ENCODE measurements at regions not wholly inside any gene's neighbourhood (a gene's known extent, or its start where the extent isn't known, plus 50 kb on each side); places are given as distances from the start of the nearest gene placed in this dataset.
"Not testable (repeated sequence)": the region's sequence is repeated elsewhere in the genome, so short reads cannot be mapped to it uniquely, and the experiment has no call there.

DNA sequence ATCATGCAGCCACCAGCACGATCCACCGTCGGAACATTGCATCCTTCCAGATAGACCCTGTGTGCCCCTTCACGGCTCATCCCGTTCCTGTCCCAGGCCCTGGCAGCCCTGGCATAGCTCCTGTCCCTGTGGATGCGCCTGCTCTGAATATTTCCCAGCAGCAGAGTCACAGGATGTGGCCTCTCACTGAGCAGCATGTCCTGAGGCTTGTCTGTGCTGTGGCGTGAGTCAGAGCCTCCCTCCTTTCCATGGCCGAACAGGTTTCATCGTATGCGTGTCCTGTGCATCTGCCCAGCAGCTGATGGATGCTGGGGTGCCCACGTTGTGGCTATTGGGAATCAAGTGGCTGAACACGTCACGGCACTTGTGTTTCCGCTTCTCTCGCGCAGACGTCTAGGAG is 4471.5 kb upstream of the TPTE start:
- intact Hi-C loops (cut with DNase I); H3K27me3 ChIP-seq (ENCODE audit: control insufficient read depth, insufficient read depth, low read length); H3K9ac ChIP-seq (ENCODE audit: low read length in 3 of 3); DNase-seq; FAIRE-seq; H3K36me3 ChIP-seq (ENCODE audit: control insufficient read depth in 2 of 3, insufficient read depth in 3 of 3, low read length in 3 of 3); H3K4me3 ChIP-seq (ENCODE audit: low read length in 3 of 3); H3K27ac ChIP-seq (ENCODE audit: low read depth in 2 of 2, low read length in 2 of 2); H3K4me1 ChIP-seq (ENCODE audit: control insufficient read depth in 2 of 3, insufficient read depth in 2 of 3, low read depth in 1 of 3, low read length in 3 of 3); H3K9me3 ChIP-seq (ENCODE audit: control insufficient read depth in 2 of 3, insufficient read depth in 1 of 3, low read length in 3 of 3): not testable (repeated sequence)

DNA sequence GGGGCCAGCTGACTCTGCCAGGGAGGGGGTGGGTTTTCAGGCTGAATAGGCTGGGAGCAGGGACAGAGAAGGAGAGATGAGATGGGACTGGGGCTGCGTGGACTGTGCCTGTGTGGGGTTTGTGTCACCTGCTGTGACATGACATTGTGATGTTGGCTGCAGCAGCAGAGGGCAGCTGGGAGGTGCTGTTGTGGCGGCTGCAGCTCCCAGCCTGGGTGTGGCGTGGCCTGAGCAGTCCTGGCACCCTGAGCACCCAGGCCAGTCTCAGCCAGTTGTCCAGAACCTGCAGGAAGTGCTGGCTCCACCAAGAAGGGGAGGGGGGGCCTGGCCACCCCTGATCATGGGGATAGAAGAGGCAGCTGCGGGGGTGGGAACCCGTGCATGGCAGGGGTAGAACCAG is 4469.3 kb upstream of the TPTE start:
- intact Hi-C loops (cut with DNase I); H3K4me3 ChIP-seq (ENCODE audit: low read length in 3 of 3); H3K27ac ChIP-seq (ENCODE audit: low read depth in 2 of 2, low read length in 2 of 2); H3K9ac ChIP-seq (ENCODE audit: low read length in 3 of 3); FAIRE-seq; DNase-seq; H3K36me3 ChIP-seq (ENCODE audit: control insufficient read depth in 2 of 3, insufficient read depth in 3 of 3, low read length in 3 of 3); H3K27me3 ChIP-seq (ENCODE audit: control insufficient read depth, insufficient read depth, low read length); H3K9me3 ChIP-seq (ENCODE audit: control insufficient read depth in 2 of 3, insufficient read depth in 1 of 3, low read length in 3 of 3); H3K4me1 ChIP-seq (ENCODE audit: control insufficient read depth in 2 of 3, insufficient read depth in 2 of 3, low read depth in 1 of 3, low read length in 3 of 3): not testable (repeated sequence)

DNA sequence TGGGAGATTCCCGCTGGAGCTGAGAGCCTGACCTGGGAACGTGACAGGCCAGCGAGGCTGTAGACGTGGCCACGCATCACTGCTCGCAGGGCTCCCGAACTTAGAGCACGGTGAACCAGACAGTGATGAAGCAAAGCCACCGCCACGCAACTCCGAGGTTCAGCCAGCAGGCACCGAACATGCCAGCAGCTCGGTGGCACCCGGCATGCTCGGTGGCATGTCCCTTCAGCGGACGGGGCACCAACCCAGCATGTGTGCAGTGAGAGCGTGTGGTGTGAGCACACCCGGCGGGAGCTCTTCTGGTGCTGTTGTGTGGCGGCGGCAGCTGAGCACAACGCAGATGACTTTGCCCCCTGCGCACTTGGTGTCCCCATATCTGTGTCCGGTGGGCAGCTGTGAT is 4468.2 kb upstream of the TPTE start:
- intact Hi-C loops (cut with DNase I); H3K4me3 ChIP-seq (ENCODE audit: low read length in 3 of 3); H3K36me3 ChIP-seq (ENCODE audit: control insufficient read depth in 2 of 3, insufficient read depth in 3 of 3, low read length in 3 of 3); H3K9me3 ChIP-seq (ENCODE audit: control insufficient read depth in 2 of 3, insufficient read depth in 1 of 3, low read length in 3 of 3); H3K27me3 ChIP-seq (ENCODE audit: control insufficient read depth, insufficient read depth, low read length); FAIRE-seq; H3K4me1 ChIP-seq (ENCODE audit: control insufficient read depth in 2 of 3, insufficient read depth in 2 of 3, low read depth in 1 of 3, low read length in 3 of 3); H3K27ac ChIP-seq (ENCODE audit: low read depth in 2 of 2, low read length in 2 of 2); DNase-seq; H3K9ac ChIP-seq (ENCODE audit: low read length in 3 of 3): not testable (repeated sequence)

DNA sequence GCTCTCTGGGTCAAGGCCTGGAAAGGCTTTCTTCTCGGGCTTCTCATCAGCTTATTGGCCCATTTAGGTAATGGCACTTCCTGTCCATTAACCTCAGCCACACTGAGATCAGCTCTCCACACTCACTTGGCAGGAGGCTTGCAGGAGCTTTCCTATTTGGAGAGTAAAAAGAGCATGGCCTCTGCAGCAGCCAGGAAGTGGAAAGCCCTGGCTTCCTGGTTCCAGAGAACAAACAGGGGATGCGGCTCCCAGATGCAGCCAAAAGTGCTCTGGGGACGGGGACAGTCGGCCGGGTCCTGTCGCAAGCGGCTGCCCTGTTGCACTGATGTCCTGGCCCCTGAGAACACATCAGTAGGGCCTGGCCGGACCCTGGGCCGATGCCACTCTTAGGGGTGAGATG is 4462.4 kb upstream of the TPTE start:
- H3K27ac ChIP-seq (ENCODE audit: low read depth in 2 of 2, low read length in 2 of 2); intact Hi-C loops (cut with DNase I); H3K36me3 ChIP-seq (ENCODE audit: control insufficient read depth in 2 of 3, insufficient read depth in 3 of 3, low read length in 3 of 3); FAIRE-seq; H3K4me1 ChIP-seq (ENCODE audit: control insufficient read depth in 2 of 3, insufficient read depth in 2 of 3, low read depth in 1 of 3, low read length in 3 of 3); H3K27me3 ChIP-seq (ENCODE audit: control insufficient read depth, insufficient read depth, low read length); DNase-seq; H3K9me3 ChIP-seq (ENCODE audit: control insufficient read depth in 2 of 3, insufficient read depth in 1 of 3, low read length in 3 of 3); H3K4me3 ChIP-seq (ENCODE audit: low read length in 3 of 3); H3K9ac ChIP-seq (ENCODE audit: low read length in 3 of 3): not testable (repeated sequence)

DNA sequence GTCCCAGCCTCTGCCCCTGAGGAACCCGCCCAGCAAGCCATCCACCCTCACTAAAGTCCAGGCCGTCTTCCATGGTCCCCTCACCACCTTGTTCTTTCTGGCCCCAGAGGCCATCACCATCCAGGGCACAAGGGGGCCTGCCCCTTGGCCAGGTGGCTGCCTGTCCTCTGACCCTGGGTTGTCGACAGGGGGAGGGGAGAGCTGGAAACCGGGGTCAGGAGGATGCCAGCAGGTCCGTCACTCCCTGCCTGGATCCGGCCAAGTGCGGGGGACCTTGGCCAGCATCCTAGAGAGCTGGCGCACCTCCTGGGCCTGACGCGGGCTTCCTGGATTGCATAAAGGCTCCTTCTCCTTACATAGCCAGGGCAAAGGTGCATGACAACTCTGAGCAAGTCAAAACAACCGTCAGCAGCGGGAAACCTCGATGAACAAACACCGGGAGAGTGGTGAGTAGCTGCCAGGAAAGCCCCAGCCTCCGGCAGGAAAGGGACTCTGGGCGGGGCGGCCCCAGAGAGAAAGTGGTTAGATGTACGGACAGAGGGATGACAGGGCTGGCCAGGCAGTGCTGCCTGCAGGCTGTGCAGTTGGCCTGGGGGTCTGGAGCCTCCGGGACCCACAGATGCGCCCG is 4461.2 kb upstream of the TPTE start:
- intact Hi-C loops (cut with DNase I); DNase-seq; H3K36me3 ChIP-seq (ENCODE audit: control insufficient read depth in 2 of 3, insufficient read depth in 3 of 3, low read length in 3 of 3); H3K4me1 ChIP-seq (ENCODE audit: control insufficient read depth in 2 of 3, insufficient read depth in 2 of 3, low read depth in 1 of 3, low read length in 3 of 3); FAIRE-seq; H3K4me3 ChIP-seq (ENCODE audit: low read length in 3 of 3); H3K9me3 ChIP-seq (ENCODE audit: control insufficient read depth in 2 of 3, insufficient read depth in 1 of 3, low read length in 3 of 3); H3K9ac ChIP-seq (ENCODE audit: low read length in 3 of 3); H3K27ac ChIP-seq (ENCODE audit: low read depth in 2 of 2, low read length in 2 of 2); H3K27me3 ChIP-seq (ENCODE audit: control insufficient read depth, insufficient read depth, low read length): not testable (repeated sequence)

DNA sequence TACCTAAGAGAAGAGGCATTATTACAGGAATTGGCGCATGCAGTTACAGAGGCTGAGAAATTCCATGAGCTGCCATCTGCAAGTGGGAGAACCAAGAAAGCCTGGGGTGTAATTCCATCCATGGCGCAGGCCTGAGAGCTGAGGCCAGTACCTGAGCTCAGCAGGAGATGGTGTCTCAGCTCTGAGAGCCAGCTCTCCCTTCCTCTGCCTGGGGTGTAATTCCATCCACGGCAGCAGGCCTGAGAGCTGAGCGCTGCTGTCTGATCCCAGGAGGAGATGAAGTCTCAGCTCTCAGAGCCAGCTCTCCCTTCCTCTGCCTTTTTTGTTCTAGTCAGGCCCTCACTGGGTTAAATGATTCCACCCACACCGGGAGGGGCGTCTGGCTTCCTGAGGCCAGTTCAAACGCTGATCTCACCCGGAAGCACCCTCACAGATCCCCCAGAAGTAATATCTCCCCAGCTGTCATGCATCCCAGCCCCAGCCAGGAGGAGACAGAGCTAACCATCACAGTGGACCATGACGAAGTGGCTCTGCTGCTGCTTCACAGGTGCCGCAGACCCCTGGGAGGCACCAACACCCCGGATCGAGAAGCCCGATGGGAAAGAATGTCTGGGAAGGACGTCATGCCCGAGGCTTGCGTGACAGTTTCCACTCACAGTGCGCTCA is 4454.9 kb upstream of the TPTE start:
- intact Hi-C loops (cut with DNase I); DNase-seq; FAIRE-seq: not testable (repeated sequence)

DNA sequence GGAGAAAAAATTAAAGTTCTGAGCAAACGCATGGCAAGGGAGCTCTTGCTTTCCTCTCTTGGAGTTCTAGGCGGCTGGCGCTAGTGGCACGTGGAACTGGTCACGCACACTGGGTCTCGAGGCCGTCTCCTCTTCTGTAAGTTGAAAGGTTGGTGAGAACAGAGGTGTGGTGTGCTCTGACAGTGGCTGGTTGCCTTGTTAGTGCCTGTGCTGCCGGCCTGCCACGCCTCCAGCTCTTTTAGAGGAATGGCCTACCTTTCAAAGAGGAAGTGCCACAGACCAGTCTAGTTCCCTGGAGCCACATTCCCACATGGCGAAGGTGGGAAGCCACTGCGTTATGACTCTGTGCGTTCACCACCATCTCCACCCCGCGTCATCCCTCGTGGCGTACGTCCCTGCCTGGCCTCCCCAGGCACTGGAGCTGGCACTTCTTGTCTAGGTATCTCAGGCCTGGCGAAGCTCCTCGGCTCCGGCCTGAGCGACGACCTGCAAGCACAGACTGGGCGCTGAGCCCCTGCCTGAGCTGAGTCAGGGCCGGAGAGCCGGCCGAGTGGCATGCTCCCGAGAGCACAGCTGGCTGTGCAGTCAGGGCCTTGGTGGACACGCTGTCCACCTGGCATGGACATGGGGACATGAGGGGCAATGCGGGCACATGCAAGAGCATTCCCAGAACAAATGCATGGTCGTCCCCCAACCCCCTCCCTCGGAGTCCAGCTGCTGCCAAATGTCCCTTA is 4453.1 kb upstream of the TPTE start:
- H3K4me1 ChIP-seq (ENCODE audit: control insufficient read depth in 2 of 3, insufficient read depth in 2 of 3, low read depth in 1 of 3, low read length in 3 of 3); H3K27me3 ChIP-seq (ENCODE audit: control insufficient read depth, insufficient read depth, low read length); FAIRE-seq; H3K4me3 ChIP-seq (ENCODE audit: low read length in 3 of 3); DNase-seq; H3K36me3 ChIP-seq (ENCODE audit: control insufficient read depth in 2 of 3, insufficient read depth in 3 of 3, low read length in 3 of 3); H3K27ac ChIP-seq (ENCODE audit: low read depth in 2 of 2, low read length in 2 of 2); intact Hi-C loops (cut with DNase I); H3K9ac ChIP-seq (ENCODE audit: low read length in 3 of 3); H3K9me3 ChIP-seq (ENCODE audit: control insufficient read depth in 2 of 3, insufficient read depth in 1 of 3, low read length in 3 of 3): not testable (repeated sequence)

More for the DNA sequence above, 4454.9 kb upstream of the TPTE start:
- H3K36me3 ChIP-seq (ENCODE audit: control insufficient read depth in 2 of 3, insufficient read depth in 3 of 3, low read length in 3 of 3); H3K27me3 ChIP-seq (ENCODE audit: control insufficient read depth, insufficient read depth, low read length); H3K4me1 ChIP-seq (ENCODE audit: control insufficient read depth in 2 of 3, insufficient read depth in 2 of 3, low read depth in 1 of 3, low read length in 3 of 3); H3K27ac ChIP-seq (ENCODE audit: low read depth in 2 of 2, low read length in 2 of 2); H3K9ac ChIP-seq (ENCODE audit: low read length in 3 of 3); H3K9me3 ChIP-seq (ENCODE audit: control insufficient read depth in 2 of 3, insufficient read depth in 1 of 3, low read length in 3 of 3); H3K4me3 ChIP-seq (ENCODE audit: low read length in 3 of 3): not testable (repeated sequence)

DNA sequence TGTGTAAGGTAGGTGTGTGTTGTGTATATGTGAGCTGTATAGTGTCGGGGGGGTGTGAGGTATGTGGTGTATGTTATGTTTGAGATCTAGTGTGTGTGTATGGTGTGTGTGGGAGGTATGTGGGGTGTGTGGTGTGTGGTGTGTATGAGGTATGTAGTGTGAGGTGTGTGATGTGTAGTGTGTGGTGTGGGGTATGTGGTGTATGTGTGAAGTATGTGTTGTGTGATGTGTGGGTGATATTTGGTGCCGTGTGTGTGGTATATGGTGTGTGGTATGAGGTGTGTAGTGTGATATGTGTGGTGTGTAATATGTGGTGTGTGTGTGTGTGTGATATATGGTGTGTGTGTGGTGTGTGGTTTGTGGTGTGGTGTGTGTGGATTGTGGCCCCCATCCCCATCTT is 4451.2 kb upstream of the TPTE start:
- H3K4me3 ChIP-seq (ENCODE audit: low read length in 3 of 3); H3K4me1 ChIP-seq (ENCODE audit: control insufficient read depth in 2 of 3, insufficient read depth in 2 of 3, low read depth in 1 of 3, low read length in 3 of 3); DNase-seq; H3K27ac ChIP-seq (ENCODE audit: low read depth in 2 of 2, low read length in 2 of 2); FAIRE-seq; H3K9me3 ChIP-seq (ENCODE audit: control insufficient read depth in 2 of 3, insufficient read depth in 1 of 3, low read length in 3 of 3); H3K9ac ChIP-seq (ENCODE audit: low read length in 3 of 3); intact Hi-C loops (cut with DNase I); H3K36me3 ChIP-seq (ENCODE audit: control insufficient read depth in 2 of 3, insufficient read depth in 3 of 3, low read length in 3 of 3); H3K27me3 ChIP-seq (ENCODE audit: control insufficient read depth, insufficient read depth, low read length): not testable (repeated sequence)
